Hepatocyte (in vitro differentiated cells): ENCODE measurements at regions not wholly inside any gene's neighbourhood (a gene's known extent, or its start where the extent isn't known, plus 50 kb on each side); places are given as distances from the start of the nearest gene placed in this dataset.

Experiments used
- EZH2 ChIP-seq: fragments of 200-600 bp; sonication (generic); IDR thresholded peaks from 2 replicates; pipeline ENCODE4 v1.6.1; 2016; ENCODE audit warnings: antibody characterized with exemption, mild to moderate bottlenecking, borderline replicate concordance
- EZH2phosphoT487 ChIP-seq: fragments of 200-600 bp; sonication (generic); IDR thresholded peaks from one replicate; pipeline ENCODE4 v1.6.1; 2018; ENCODE audit warnings: antibody characterized with exemption, mild to moderate bottlenecking, low read depth, moderate library complexity; ENCODE audit not compliant: unreplicated experiment, severe bottlenecking
- TF ChIP-seq, protein P1 (sequence below): fragments of 200-600 bp; sonication (generic); IDR thresholded peaks from 2 replicates; pipeline ENCODE4 v1.5.1; 2016; ENCODE audit warnings: antibody characterized with exemption, mild to moderate bottlenecking; ENCODE audit not compliant: poor library complexity

- TF ChIP-seq, protein P1, sequence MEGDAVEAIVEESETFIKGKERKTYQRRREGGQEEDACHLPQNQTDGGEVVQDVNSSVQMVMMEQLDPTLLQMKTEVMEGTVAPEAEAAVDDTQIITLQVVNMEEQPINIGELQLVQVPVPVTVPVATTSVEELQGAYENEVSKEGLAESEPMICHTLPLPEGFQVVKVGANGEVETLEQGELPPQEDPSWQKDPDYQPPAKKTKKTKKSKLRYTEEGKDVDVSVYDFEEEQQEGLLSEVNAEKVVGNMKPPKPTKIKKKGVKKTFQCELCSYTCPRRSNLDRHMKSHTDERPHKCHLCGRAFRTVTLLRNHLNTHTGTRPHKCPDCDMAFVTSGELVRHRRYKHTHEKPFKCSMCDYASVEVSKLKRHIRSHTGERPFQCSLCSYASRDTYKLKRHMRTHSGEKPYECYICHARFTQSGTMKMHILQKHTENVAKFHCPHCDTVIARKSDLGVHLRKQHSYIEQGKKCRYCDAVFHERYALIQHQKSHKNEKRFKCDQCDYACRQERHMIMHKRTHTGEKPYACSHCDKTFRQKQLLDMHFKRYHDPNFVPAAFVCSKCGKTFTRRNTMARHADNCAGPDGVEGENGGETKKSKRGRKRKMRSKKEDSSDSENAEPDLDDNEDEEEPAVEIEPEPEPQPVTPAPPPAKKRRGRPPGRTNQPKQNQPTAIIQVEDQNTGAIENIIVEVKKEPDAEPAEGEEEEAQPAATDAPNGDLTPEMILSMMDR: no peak
- TF ChIP-seq EZH2: no peak
- TF ChIP-seq EZH2phosphoT487: no peak
These were observed 484.9 kb upstream of the EEF2KMT start for GRCh38 chr16:5582529-5582928.
